Panc1 (cell line): ENCODE measurements at regions not wholly inside any gene's neighbourhood (a gene's known extent, or its start where the extent isn't known, plus 50 kb on each side); places are given as distances from the start of the nearest gene placed in this dataset.

Source experiments
- ATAC-seq: fragments of 200-7000 bp; cut with Tn5 transposase; 2 replicates; pipeline ENCODE4 v1.9.1; 2020; ENCODE audit warnings: mild to moderate bottlenecking, moderate library complexity
- BruUV-seq: library from RNA; stranded (reverse); fragments of 400-500 nt; replicated peaks from 2 replicates; lab custom pipeline; 2021; lab: Mats Ljungman, UMichigan
- CTCF ChIA-PET: fragments of 300-600 bp; sonication (Branson Sonifier 250); formaldehyde crosslinking; loops from one replicate; lab custom pipeline; 2022; ENCODE audit warnings: antibody characterized with exemption; lab: Charles Lee
- POLR2A ChIA-PET: fragments of 300-600 bp; sonication (Branson Sonifier 250); formaldehyde crosslinking; loops from one replicate; lab custom pipeline; 2022; ENCODE audit warnings: antibody characterized with exemption; lab: Charles Lee
- DNase-seq: peaks from one replicate; pipeline ENCODE4 v3.0.0-alpha.2; 2010; ENCODE audit warnings: low read depth, low spot score
- H3K27ac ChIP-seq: 2 replicates; pipeline ENCODE4 v1.5.1; 2011; ENCODE audit warnings: mild to moderate bottlenecking, low read length, inconsistent platforms
- H3K27me3 ChIP-seq: fragments of 200-500 bp; sonication (Bioruptor generic); 2 replicates; pipeline ENCODE4 v1.6.0; 2014; ENCODE audit warnings: low read length, inconsistent platforms; ENCODE audit not compliant: control insufficient read depth, insufficient read depth
- H3K36me3 ChIP-seq: fragments of 200-500 bp; sonication (Bioruptor generic); 2 replicates; pipeline ENCODE4 v1.5.1; 2014; ENCODE audit warnings: inconsistent platforms, mild to moderate bottlenecking, low read length, moderate library complexity; ENCODE audit not compliant: control insufficient read depth, insufficient read depth
- H3K4me1 ChIP-seq: 2 replicates; pipeline ENCODE4 v1.5.1; 2011; ENCODE audit warnings: inconsistent platforms, mild to moderate bottlenecking, low read length, moderate library complexity; ENCODE audit not compliant: control insufficient read depth, insufficient read depth
- H3K4me3 ChIP-seq, 2 experiments: 2 replicates each; pipeline ENCODE4 v1.5.1; 2011 to 2012; ENCODE audit warnings: low read depth in 2 of 2, low read length in 2 of 2, mild to moderate bottlenecking in 2 of 2, inconsistent platforms in 1 of 2, moderate library complexity in 1 of 2
- H3K9me3 ChIP-seq: fragments of 200-500 bp; sonication (Bioruptor generic); 2 replicates; pipeline ENCODE4 v1.5.1; 2014; ENCODE audit warnings: low read depth, mild to moderate bottlenecking, inconsistent platforms, low read length, moderate library complexity; ENCODE audit not compliant: control insufficient read depth, insufficient read depth
- POLR2AphosphoS5 ChIP-seq: IDR thresholded peaks from 2 replicates; pipeline ENCODE4 v1.6.1; 2012; ENCODE audit warnings: mild to moderate bottlenecking, low read depth, low read length, moderate library complexity
- SIN3A ChIP-seq: IDR thresholded peaks from 2 replicates; pipeline ENCODE4 v1.6.1; 2012; ENCODE audit warnings: low read depth, mild to moderate bottlenecking, low read length, moderate library complexity, borderline replicate concordance; ENCODE audit not compliant: insufficient read depth
- TCF7L2 ChIP-seq: IDR thresholded peaks from 2 replicates; pipeline ENCODE4 v1.6.1; 2011; ENCODE audit warnings: mild to moderate bottlenecking, low read depth, low read length, inconsistent platforms
- in situ Hi-C: cut with HindIII; loops from 2 replicates; pipeline ENCODE4 v1.10.0; 2016; ENCODE audit warnings: low sequenced_read_pairs, low pct_unique_long_range_greater_than_20kb
- intact Hi-C: fragments of 100-400 bp; cut with micrococcal nuclease; formaldehyde crosslinking; loops from one replicate; pipeline ENCODE4 v1.10.0; 2022; ENCODE audit not compliant: unreplicated experiment
- TF ChIP-seq, protein P1 (sequence below): fragments of 450-650 bp; IDR thresholded peaks from 2 replicates; pipeline ENCODE4 v1.5.1; 2017; ENCODE audit warnings: mild to moderate bottlenecking
- TF ChIP-seq, protein P2 (sequence below), 2 experiments: IDR thresholded peaks; 2 replicates each; pipeline ENCODE4 v1.6.1; 2011 to 2012; ENCODE audit warnings: low read depth in 2 of 2, control low read depth in 1 of 2, low read length in 1 of 2, mild to moderate bottlenecking in 1 of 2, moderate library complexity in 1 of 2; ENCODE audit not compliant: insufficient read depth in 1 of 2

DNA sequence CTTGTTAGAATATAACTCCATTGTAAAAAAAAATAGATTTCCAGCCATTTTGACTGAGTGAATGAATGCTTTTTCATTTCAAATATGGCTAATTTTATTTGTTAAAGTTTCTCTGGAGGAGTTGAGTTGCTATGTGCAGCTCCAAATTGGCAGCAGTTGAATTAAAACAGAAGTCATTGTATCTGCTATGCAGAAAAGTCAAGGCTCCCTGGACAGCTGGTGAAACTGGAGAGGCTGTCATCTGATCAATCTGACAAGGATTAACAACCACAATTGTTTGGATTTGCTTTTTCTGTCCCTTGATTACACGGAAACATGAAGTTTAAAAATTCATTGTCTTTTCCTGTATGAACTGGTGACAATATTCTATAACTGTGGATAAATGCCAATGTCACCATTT is 713.9 kb downstream of the EFNA5 start:
- H3K4me1 ChIP-seq, result no peaks in the 10 kb centered on the region
- H3K36me3 ChIP-seq, result no peaks in the 10 kb centered on the region
- no peak overlapping the region for H3K27ac ChIP-seq
- no TSS peak for BruUV-seq
- POLR2A ChIA-PET, result interaction anchor here (0.5 kb wide), 1 partner anchor 1159 kb away, joined by 5 read pairs; no protein-coding TSS in a partner anchor
- CTCF ChIA-PET, result no interaction called here
- H3K9me3 ChIP-seq, result no peaks in the 10 kb centered on the region
- H3K27me3 ChIP-seq, result no peaks in the 10 kb centered on the region
- in situ Hi-C loops (no loop called here), intact Hi-C loops (no loop called here)
- TF ChIP-seq, protein P1, sequence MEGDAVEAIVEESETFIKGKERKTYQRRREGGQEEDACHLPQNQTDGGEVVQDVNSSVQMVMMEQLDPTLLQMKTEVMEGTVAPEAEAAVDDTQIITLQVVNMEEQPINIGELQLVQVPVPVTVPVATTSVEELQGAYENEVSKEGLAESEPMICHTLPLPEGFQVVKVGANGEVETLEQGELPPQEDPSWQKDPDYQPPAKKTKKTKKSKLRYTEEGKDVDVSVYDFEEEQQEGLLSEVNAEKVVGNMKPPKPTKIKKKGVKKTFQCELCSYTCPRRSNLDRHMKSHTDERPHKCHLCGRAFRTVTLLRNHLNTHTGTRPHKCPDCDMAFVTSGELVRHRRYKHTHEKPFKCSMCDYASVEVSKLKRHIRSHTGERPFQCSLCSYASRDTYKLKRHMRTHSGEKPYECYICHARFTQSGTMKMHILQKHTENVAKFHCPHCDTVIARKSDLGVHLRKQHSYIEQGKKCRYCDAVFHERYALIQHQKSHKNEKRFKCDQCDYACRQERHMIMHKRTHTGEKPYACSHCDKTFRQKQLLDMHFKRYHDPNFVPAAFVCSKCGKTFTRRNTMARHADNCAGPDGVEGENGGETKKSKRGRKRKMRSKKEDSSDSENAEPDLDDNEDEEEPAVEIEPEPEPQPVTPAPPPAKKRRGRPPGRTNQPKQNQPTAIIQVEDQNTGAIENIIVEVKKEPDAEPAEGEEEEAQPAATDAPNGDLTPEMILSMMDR, result no peak
- no peak for TF ChIP-seq POLR2AphosphoS5
- TF ChIP-seq TCF7L2, result no peak
- no peak for DNase-seq
- ATAC-seq, result no peak
- no peak overlapping the region for H3K4me3 ChIP-seq

DNA sequence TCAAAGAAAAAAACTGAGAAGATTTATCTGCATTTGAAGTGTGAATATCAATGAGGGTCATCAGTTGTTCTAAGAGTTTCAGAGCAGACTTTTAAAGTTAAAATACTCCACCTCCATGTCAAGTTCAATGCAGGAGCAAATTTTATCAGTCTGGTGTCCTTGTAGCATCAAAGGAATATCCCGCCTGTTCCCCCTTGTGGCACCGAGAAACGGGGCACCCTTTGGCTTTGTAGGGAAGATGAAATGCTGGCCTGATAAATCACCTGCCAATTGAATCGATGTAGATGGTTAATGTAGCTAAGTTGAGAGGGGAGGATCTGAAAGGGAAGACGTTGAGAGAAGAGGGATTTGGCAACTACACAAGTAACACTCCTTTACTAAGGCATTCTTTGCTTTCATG is 714.5 kb downstream of the EFNA5 start:
- ChIA-PET CTCF (no interaction called here), POLR2A (no interaction called here)
- DNase-seq (no peak), ATAC-seq (no peak)
- no TSS peak for BruUV-seq
- no peaks in the 10 kb centered on the region for H3K9me3 ChIP-seq
- intact Hi-C loops, result no loop called here
- in situ Hi-C loops, result no loop called here
- no peaks in the 10 kb centered on the region for H3K36me3 ChIP-seq
- no peak overlapping the region for H3K27ac ChIP-seq
- H3K4me1 ChIP-seq, result no peaks in the 10 kb centered on the region
- no peaks in the 10 kb centered on the region for H3K27me3 ChIP-seq
- no peak for TF ChIP-seq POLR2AphosphoS5
- TF ChIP-seq TCF7L2, result no peak
- TF ChIP-seq, protein P2, sequence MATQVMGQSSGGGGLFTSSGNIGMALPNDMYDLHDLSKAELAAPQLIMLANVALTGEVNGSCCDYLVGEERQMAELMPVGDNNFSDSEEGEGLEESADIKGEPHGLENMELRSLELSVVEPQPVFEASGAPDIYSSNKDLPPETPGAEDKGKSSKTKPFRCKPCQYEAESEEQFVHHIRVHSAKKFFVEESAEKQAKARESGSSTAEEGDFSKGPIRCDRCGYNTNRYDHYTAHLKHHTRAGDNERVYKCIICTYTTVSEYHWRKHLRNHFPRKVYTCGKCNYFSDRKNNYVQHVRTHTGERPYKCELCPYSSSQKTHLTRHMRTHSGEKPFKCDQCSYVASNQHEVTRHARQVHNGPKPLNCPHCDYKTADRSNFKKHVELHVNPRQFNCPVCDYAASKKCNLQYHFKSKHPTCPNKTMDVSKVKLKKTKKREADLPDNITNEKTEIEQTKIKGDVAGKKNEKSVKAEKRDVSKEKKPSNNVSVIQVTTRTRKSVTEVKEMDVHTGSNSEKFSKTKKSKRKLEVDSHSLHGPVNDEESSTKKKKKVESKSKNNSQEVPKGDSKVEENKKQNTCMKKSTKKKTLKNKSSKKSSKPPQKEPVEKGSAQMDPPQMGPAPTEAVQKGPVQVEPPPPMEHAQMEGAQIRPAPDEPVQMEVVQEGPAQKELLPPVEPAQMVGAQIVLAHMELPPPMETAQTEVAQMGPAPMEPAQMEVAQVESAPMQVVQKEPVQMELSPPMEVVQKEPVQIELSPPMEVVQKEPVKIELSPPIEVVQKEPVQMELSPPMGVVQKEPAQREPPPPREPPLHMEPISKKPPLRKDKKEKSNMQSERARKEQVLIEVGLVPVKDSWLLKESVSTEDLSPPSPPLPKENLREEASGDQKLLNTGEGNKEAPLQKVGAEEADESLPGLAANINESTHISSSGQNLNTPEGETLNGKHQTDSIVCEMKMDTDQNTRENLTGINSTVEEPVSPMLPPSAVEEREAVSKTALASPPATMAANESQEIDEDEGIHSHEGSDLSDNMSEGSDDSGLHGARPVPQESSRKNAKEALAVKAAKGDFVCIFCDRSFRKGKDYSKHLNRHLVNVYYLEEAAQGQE (IDR thresholded peaks at IDR 0.05; ENCODE audit: insufficient read depth in 1 of 2, low read depth in 2 of 2, low read length in 1 of 2), result no peak
- TF ChIP-seq, protein P1, result no peak; the same call in 1 of the 2 replicates
- TF ChIP-seq SIN3A, result no peak
- no peak overlapping the region for H3K4me3 ChIP-seq
